Liver (tissue), 2 donors: ENCODE measurements at regions not wholly inside any gene's neighbourhood (a gene's known extent, or its start where the extent isn't known, plus 50 kb on each side); places are given as distances from the start of the nearest gene placed in this dataset.

Source experiments
- TF ChIP-seq, protein P1 (sequence below): fragments of 150-350 bp; IDR thresholded peaks from 2 replicates; pipeline ENCODE4 v1.5.1; 2017; ENCODE audit warnings: improper control_type of control experiment, low read depth, low read length; ENCODE audit not compliant: missing input control
- TF ChIP-seq, protein P2 (sequence below): IDR thresholded peaks from 2 replicates; pipeline ENCODE4 v1.6.1; 2016; ENCODE audit warnings: antibody characterized with exemption
- donor health status: healthy.

DNA sequence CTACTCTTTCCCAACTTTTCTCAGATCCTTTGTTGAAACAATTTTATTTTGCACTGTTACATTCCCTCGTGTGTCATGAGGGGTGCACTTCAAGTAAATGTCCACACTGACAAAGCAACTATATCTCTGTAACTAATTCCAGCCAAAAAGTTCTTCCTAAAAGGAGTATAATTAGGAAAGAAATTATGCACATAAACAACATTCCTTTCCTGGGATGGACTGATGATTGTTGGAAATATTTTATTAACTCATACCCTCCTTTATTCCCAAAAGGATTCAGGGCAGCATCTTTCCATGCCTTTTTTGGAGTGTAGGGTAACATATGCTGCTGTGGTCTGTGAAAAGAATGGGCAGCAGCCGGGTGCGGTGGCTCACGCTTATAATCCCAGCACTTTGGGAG lies 426.1 kb upstream of the THBS1 start:
- TF ChIP-seq, protein P1, sequence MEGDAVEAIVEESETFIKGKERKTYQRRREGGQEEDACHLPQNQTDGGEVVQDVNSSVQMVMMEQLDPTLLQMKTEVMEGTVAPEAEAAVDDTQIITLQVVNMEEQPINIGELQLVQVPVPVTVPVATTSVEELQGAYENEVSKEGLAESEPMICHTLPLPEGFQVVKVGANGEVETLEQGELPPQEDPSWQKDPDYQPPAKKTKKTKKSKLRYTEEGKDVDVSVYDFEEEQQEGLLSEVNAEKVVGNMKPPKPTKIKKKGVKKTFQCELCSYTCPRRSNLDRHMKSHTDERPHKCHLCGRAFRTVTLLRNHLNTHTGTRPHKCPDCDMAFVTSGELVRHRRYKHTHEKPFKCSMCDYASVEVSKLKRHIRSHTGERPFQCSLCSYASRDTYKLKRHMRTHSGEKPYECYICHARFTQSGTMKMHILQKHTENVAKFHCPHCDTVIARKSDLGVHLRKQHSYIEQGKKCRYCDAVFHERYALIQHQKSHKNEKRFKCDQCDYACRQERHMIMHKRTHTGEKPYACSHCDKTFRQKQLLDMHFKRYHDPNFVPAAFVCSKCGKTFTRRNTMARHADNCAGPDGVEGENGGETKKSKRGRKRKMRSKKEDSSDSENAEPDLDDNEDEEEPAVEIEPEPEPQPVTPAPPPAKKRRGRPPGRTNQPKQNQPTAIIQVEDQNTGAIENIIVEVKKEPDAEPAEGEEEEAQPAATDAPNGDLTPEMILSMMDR = no peak
- TF ChIP-seq, protein P2, sequence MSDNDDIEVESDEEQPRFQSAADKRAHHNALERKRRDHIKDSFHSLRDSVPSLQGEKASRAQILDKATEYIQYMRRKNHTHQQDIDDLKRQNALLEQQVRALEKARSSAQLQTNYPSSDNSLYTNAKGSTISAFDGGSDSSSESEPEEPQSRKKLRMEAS = no peak
